NCI-H510A (cell line): ENCODE measurements at regions not wholly inside any gene's neighbourhood (a gene's known extent, or its start where the extent isn't known, plus 50 kb on each side); places are given as distances from the start of the nearest gene placed in this dataset.

Experiments used
- DNase-seq: peaks from one replicate; lab custom pipeline; 2025; lab: John Stamatoyannopoulos, UW

DNA sequence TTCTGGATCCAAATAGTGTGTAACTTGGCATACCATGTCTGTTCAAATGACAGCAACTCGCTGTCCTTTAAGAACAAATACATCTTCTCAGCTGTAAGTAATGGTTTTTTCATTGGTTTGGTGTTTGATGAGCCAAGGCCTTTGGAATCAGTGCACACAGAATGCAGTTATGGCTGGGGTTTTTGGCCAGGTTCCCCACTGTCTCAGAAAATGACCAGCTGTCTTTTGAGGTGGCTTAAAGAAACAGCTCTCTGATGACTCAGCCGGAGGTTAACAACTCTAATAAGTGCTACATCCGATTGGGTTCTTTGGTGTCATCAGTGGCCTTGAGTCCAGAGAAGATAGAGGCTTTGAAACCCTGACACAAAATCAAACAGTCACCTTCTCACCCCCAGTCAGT lies 688.4 kb downstream of the REEP3 start:
- DNase-seq: no peak

DNA sequence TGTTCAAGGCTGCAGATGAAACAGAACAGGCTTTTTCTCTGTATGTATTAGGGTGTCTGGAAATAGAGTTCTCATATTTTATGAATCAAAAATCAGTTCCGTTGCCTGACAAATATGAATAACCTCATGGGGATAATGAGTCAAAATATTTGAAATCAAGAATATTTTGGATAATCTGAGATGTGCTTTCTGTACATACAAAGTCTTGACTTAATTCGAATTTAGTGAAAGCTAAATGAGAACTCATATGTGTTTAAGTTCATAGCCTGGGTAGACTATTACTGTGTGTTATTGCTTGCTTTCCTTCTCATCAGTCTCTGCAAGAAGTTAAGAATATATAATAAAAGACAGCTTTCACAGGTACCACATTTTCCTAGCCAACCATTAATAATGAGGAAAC lies 689.0 kb downstream of the REEP3 start:
- DNase-seq: no peak

DNA sequence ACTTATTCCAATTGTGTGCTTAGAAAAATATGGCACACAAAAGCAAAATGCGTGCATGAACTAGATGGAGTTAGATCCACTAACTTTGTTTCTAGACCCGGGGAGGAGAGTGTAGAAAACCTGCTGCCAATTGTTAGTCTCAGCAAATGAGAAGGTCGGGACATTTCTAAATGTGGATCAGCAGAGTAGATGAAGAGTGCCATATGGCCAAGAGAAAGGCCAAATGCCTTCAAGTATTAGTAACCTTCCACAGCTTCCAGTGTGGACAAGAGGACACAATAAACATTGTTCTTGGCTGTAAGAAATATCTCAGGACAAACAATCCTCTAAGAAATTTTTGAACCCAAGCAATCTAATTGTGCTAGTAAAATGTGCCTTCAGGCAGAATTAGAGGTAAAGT lies 690.3 kb downstream of the REEP3 start:
- DNase-seq: no peak

DNA sequence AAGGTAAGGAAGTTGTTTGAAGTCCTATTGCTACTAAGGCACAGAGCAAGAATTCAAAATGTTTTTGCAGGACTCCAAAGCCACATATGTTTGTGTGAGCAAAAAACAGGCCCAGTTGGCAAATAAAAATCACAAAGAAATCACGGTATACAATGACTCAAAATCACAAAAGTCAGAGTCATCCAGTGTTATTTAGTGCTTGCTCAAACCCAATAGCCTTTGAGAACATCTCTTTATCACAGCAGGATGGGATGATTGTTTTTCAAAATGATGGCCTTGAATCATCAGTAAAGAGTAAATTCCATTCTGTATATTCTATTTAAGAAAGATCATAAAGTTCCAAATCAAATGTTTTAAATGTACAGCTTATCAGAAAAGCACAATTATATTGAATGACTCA lies 693.9 kb downstream of the REEP3 start:
- no peak for DNase-seq

DNA sequence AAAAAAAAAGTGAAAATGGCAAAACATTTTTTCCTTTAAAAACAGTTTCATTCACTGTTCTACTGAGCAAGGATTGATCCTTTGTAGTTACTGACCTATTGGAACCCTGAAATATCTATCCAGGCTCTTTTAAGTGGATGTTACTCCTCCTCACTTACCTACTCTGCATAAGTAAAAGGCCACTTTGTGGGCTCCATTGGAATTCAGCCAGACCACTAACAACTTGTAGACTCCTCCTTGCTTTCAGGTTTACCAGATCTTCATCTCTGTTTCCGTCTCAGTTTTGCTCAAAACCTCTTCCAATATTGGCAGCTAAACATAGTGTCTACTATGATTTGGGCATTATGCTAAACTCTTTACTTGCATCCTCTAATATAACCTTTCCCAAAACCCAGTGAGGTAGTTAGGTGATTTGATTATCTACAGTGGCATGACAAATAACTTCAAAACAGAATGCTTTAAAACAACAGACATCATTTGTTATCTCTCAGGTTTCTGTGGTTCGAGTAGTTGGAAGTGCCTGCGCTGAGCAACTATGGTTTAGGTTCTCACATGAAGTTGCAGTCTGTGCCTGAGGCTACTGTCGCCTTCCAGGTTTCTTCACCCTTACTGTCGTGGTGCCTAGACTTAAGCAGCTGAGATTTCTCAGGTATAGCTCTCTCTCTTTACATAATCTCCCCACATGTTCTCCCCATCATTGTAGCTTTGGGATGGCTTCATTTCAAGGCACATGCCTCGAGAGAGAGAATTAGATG lies 698.2 kb downstream of the REEP3 start:
- no peak for DNase-seq

DNA sequence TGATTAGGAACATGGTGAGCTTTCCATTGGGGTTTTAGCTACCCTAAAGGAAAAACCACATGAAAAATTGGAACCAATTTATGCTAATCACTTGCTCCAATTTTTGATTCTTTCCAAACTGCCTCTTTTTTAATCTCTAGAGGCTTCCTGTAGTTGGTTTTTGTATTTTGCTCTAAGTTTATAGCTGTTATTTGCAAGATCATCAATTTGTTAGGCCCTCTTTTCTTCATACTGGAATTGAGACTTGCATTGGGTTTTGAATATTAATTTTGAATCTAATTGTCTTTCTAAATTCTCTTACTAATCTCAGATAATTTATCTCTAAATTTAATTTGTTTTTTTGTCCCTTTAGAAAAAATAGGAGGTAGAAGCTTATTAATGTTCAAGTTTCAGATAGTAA lies 713.3 kb downstream of the REEP3 start:
- DNase-seq: no peak

DNA sequence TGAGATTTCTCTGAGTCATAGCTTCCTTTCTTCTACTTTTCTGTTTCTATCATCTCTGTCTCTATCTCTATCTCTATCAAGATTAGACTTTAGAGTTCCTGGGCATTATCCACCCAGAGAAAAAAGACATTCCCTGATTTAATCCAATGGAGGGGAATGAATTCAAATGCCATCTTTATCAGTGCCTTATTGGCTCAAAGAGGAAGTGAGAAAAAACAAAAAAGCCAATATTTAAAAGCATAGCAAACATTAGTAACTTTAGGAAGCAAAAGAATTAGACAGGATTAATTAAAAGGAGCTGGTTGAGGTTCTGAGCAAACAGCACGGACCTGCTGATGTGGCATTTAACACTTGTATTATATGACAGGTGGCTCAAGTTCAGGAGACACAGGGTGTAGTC lies 736.5 kb downstream of the REEP3 start:
- no peak for DNase-seq

DNA sequence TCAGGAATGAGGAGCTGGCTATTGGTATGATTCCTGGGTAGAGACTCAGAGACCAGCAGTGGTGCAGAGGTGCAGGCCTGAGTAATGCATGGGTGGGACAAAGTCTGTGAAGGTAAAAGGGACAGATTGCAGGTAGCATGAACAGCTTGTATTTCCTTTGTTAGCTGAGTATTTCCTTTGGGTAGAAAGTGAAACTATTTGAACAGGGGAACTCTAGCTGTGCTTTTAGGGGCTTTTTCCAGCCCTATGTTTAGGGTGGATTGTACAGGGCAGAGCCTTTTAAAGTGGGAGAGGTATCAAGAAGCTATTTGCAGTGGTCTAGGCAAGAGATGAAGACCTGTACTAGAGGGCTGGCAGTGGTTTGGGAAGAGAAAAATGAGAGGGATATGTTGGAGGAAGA lies 739.9 kb downstream of the REEP3 start:
- DNase-seq: no peak

DNA sequence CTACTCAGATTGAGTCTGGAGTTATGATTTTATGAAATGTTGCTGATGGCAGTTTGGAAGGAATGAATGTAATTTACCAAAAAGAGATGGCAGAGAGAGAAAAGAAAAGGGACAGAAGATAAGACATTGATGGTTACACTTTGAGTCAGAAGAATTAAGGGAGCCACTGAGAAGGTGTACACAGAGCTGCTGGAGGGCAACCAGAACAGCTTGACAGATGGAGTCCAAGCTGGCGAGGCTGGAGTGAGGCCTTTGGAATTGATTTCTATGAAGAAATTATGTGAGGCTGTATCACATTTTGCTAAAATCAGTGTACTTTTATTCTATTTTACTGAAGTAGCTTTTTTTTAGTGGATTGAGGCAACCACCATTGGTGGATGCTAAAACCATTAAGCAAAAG lies 740.5 kb downstream of the REEP3 start:
- no peak for DNase-seq

DNA sequence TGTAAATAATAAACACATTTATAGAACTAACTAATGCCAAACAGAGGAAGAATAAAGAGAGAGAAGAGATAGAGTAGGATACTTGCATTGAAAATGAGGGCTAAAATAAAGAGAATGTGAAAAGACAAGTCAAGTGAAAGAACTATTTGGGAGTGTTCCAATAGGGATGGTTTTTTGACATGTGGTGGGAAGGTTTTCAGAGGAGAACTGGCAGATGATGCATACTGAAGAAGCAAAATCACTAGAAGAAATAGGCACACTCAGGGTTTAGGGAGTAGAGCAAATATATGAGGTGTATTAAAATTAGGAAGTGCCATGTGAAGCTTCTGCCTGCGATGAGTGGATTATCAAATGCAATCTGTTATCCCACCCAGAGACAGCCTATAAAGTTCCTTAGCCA lies 744.8 kb downstream of the REEP3 start:
- no peak for DNase-seq

DNA sequence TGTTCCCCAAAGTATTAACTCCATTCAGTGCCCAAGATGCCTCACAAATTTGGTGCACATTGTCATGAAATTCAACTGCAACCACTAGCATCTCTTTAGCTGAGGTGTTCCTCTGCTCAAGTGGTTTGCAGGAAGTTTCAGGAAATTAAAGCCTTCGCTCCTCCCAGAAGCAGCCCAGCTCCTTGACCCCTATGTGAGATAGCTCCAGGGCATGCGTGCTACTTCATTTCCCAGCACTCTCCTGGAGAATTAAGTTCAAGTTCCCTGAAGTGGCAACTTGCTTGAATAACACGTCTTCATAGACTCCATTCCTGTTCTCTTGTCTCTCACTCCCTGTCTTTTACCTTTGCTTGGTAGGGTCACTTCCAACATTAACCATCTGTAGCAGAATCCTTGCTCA lies 750.3 kb downstream of the REEP3 start:
- no peak for DNase-seq

DNA sequence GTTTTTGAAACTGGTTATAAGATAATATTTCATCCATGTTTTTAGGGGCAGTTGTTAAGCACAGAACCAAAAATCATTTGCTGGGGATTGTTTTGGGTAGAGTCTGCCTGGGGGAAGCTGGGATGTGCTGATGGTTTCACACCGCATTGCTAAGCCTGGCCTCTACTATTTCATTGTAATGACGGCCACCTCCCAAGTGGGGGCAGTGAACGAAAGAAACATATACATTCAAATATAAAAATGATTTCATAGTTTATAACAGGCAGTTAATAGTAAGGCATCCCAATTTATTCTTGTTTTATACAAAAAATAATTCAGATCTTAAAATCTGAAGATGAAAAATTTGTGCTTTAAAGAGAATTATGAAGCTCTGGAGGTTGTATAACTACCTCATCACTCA lies 750.8 kb downstream of the REEP3 start:
- no peak for DNase-seq

DNA sequence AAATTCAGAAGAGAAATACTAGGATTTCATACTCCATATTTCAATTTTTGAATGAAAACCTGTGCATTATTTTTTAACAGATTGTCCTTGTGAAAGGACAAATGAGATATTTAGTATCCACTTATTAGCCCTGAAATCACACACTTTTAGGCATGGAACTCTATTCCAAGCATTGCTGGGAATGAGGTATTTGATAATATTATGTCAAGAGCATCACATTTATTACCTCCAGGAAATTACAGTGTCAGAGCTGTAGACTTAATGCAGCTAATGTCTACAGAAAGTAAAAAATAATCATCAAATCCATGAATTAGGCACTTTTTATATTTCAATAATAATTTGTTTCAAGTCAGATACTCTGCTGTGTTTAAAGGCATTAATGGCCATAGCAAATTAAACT lies 753.8 kb downstream of the REEP3 start:
- no peak for DNase-seq

DNA sequence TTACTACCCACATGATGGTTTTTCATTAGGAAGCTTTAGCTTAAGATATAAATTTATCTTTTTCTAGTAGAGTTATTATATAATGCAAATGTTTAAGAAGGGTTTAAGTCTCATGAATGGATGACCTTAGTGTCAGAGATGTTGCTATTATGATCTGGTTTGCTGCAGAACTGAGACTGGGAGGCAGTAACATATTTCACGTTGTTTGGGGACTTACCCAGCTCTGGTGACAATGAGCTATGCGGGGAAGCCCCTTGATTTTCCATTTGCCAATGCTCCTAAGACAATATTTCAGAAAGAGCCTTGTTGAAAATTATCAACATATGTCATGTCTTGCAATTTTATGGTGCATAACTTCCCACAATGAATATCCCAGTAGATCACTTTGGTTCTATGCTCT lies 754.6 kb downstream of the REEP3 start:
- no peak for DNase-seq

DNA sequence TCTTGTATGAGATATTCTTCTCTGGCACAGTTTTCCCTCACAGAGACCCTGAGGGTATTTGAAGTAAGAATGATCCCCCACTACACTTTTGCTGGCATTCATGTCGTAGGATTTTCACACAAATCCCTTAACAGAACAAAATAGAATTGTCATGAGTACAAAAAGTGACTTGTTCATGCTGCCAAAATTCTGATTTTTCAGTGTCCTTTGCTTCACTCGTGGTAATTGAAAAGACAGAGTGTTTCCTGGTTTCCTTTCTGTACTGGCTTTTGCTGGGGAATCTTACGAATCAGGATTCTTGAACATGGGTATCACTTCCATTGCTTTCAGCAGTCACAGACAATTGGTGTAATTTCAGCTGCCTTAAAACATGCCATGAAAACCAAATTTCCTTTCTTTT lies 756.3 kb downstream of the REEP3 start:
- no peak for DNase-seq

DNA sequence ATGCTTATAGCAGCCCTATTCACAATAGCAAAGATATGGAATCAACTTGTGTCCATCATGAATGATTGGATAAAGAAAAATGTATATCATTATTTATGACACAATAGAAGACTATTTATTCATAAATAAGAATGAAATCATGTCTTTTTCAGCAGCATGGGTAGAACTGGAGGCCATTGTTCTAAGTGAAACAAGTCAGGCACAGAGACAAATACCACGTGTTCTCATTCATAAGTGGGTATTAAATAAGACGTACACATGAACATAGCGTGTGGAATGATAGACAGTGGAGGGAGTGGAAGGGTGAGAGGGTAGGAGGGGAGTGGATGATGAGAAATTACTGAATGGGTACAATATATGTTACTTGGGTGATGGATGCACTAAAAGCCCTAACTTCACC lies 762.4 kb downstream of the REEP3 start:
- no peak for DNase-seq

DNA sequence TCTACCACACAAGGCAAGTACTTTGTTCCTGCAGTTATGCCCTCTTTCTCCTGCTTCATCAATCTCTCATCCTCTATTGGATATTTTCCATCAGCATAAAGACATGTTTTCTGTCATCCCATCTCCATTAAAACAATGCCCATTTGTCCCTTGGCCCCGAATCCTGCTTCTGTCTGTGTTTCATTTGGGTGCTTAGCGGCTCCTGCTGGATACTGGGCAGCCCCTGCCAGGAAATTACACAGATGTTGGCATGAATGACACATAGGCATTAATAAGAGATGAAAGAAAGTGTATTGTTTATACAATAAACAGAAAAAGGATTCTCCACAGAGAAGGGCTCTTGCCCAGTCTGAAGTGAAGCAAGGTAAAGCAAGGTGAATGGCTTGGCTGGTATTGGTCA lies 765.3 kb downstream of the REEP3 start:
- DNase-seq: no peak

DNA sequence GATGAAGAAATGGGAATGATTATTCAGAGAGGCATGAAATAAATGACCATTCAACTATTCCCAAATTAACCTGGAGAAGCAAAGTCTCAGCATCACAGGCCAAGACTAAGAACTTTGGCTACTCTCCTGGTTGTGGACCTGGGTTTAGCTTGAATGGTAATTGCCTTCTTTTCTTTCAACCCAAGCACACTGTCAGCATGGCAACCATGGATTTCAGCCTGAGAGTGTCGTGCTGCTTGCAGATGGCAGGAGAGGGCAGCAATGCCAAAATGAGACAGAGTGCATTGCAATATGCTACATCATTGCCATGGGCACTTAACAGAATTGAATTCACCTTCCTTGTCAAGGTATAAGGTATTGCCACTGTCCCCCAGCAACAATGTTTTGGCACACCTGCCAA lies 767.2 kb downstream of the REEP3 start:
- no peak for DNase-seq

DNA sequence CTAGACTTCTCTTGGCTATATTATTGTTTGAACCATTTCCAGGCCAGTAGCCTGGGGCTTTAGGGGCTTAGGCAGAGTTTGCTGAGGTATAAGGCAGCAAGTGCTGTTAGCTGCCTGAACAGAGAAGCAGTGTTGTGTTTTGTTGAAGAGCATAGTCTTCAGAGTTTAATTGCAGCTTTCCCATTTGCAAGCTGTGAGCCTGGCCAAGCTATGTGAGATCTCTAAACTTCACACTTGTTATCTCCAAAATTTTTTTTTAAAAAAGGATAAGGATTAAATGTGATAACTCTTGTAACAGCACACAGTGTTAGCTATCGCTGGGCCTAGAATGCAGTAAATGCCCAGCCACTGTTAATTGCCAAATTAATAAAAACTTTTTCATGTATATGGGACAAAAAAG lies 782.4 kb downstream of the REEP3 start:
- DNase-seq: no peak

DNA sequence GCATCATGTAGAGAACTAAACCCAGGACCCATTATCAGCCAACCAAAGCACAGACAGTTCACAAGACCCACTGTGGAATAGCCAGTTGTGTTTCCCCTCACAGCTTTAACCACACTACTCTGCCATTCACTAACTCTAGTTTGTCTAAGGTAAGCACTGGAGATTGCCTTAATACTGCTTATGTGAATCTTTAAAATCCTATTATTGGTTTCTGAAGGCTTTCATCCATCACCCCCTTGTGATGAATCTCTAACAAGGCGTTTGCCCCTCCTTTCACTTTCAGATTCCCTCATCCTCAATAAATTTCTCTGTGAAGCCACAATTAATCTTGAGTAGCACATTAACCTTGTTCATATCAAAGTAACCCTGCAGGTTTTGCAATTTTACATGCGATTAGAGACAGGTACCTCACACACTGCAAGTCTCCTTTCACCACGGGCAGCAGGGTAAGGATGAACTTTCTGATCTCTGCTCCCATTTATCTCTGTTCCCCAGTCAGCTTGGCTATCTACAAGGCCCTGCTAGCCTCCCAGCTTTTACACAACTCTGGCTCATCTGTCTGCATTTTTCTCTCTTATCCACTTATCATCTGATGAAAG lies 785.6 kb downstream of the REEP3 start:
- no peak for DNase-seq

DNA sequence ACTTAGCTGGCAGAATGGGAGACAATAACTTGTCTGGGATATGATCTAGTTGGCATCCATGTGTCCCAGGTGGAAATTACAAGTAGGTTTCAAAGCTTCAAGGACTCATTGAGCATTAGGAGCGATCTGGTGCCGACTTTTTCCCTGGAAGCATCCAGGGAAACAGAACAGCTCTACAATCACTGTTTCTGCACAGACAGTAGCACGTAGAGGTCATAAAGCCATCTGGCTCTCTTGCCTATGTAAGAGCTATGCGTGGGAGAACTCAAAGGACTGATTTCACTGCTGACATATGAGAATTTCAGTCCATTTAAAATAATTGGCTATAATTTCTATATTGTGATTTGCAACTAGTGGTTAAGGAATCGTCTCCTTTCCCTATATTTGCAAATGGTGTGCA lies 791.7 kb downstream of the REEP3 start:
- DNase-seq: no peak

DNA sequence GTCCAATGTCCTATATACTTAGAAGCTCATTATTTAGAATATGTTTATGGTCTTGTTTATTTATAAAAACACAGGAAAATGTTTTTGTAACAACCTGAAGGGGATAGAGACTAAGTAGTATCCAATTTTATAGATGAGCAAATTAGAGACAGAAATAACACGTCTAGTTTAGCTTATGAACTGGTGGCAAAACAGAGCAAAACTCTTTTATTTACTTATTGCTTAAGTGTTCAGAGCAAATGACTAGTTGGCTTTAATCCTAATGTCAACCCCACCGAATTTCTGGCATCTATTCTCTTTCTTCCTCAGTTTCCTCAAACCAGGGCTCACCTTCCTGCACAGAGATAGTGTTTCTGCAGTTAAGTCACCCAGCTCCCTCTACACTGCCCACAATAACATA lies 792.8 kb downstream of the REEP3 start:
- DNase-seq: no peak

DNA sequence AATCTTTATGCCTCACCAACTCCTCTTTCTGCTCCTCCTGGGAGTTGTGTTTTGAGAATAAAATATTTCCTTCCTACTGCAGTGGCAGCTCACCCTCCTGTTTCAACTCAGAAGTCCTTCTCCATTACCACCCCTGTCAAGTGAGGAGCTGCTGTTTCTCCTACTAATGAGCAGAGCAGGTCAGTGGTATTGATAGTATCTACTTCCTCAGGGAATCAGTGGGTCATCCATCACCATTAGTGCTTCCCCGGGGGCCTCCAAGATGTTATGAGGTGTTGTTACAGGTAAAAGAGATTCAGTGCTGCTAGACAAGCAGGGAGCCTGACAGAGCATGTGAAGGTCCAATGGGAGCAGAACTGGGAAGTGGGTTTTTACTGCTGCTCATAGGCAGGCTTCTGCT lies 795.2 kb downstream of the REEP3 start:
- no peak for DNase-seq

DNA sequence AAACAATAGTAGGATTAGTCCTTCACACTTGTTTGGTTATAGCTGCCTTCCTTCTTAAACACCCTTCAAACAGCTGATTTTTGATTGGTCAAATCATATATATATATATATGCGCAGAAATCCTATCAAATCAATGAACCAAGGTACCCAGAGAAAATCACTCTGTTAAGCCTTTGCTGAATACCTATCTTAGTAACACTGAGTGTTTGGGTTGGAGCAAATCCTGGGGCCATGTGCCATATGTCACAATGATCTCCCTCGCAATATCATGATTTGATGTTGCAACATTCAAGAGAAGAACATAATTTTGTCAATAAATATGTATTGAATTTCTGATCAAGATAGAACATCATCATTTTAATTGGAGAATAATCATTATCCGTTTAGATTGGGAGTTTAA lies 795.6 kb downstream of the REEP3 start:
- DNase-seq: no peak
